ENCODE measurements at regions not wholly inside any gene's neighbourhood (a gene's known extent, or its start where the extent isn't known, plus 50 kb on each side); places are given as distances from the start of the nearest gene placed in this dataset.

GRCh38 chr13:38440666-38441065 is 91.0 kb downstream of the UFM1 start:
- TF ChIP-seq, protein P1, sequence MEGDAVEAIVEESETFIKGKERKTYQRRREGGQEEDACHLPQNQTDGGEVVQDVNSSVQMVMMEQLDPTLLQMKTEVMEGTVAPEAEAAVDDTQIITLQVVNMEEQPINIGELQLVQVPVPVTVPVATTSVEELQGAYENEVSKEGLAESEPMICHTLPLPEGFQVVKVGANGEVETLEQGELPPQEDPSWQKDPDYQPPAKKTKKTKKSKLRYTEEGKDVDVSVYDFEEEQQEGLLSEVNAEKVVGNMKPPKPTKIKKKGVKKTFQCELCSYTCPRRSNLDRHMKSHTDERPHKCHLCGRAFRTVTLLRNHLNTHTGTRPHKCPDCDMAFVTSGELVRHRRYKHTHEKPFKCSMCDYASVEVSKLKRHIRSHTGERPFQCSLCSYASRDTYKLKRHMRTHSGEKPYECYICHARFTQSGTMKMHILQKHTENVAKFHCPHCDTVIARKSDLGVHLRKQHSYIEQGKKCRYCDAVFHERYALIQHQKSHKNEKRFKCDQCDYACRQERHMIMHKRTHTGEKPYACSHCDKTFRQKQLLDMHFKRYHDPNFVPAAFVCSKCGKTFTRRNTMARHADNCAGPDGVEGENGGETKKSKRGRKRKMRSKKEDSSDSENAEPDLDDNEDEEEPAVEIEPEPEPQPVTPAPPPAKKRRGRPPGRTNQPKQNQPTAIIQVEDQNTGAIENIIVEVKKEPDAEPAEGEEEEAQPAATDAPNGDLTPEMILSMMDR (IDR thresholded peaks at IDR 0.05 in 8 of 11, conservative IDR thresholded peaks at IDR 0.05 in 3 of 11): no peak
- TF ChIP-seq POLR2AphosphoS5 (IDR thresholded peaks at IDR 0.05): no peak
- TF ChIP-seq POLR2A (IDR thresholded peaks at IDR 0.05): no peak
